ENCODE measurements at regions not wholly inside any gene's neighbourhood (a gene's known extent, or its start where the extent isn't known, plus 50 kb on each side); places are given as distances from the start of the nearest gene placed in this dataset.
A peak's percentile ranks its signal among the peaks of the same experiment; 100 is the strongest.

GRCh38 chr6:146865756-146866379 is 267.1 kb downstream of the ADGB start:
- no peak for DNase-seq

- DNase-seq, result no peak
These were observed 268.1 kb downstream of the ADGB start for GRCh38 chr6:146866731-146867414.

GRCh38 chr6:146868671-146869209 is 270.0 kb downstream of the ADGB start:
- DNase-seq, result no peak

- DNase-seq, result no peak
These were observed 272.0 kb downstream of the ADGB start for GRCh38 chr6:146870760-146871159.

GRCh38 chr6:146871611-146872425 is 273.0 kb downstream of the ADGB start:
- peak in 1 of 56 donors; percentile 2 for DNase-seq

- no peak for DNase-seq
These were observed 273.6 kb downstream of the ADGB start for GRCh38 chr6:146872426-146872785.

GRCh38 chr6:146874278-146875018 is 275.7 kb downstream of the ADGB start:
- DNase-seq, result no peak

GRCh38 chr6:146875927-146876270 is 277.1 kb downstream of the ADGB start:
- DNase-seq, result no peak

GRCh38 chr6:146876271-146877151 is 277.7 kb downstream of the ADGB start:
- no peak for DNase-seq

GRCh38 chr6:146878168-146878951 is 279.6 kb downstream of the ADGB start:
- DNase-seq, result no peak

GRCh38 chr6:146878952-146879340 is 280.2 kb downstream of the ADGB start:
- no peak for DNase-seq

GRCh38 chr6:146879406-146880117 is 280.8 kb downstream of the ADGB start:
- no peak for DNase-seq

- no peak for DNase-seq
These were observed 282.7 kb downstream of the ADGB start for GRCh38 chr6:146881228-146882181.

GRCh38 chr6:146883640-146884531 is 285.1 kb downstream of the ADGB start:
- no peak for DNase-seq

- DNase-seq, result no peak
These were observed 286.0 kb downstream of the ADGB start for GRCh38 chr6:146884728-146885127.

GRCh38 chr6:146885708-146886457 is 287.1 kb downstream of the ADGB start:
- DNase-seq, result no peak
